ENCODE measurements at regions not wholly inside any gene's neighbourhood (a gene's known extent, or its start where the extent isn't known, plus 50 kb on each side); places are given as distances from the start of the nearest gene placed in this dataset.

- no peak for TF ChIP-seq ZNF33A (CRISPR knock-in tag; IDR thresholded peaks at IDR 0.05; ENCODE audit: borderline replicate concordance)
- TF ChIP-seq SKIL (CRISPR knock-in tag; IDR thresholded peaks at IDR 0.05; ENCODE audit: borderline replicate concordance) = no peak
- TF ChIP-seq HBP1 (CRISPR knock-in tag; IDR thresholded peaks at IDR 0.05; ENCODE audit: low read depth) = peak; percentile 62; the same call in 1 of the 2 replicates
- no peak for TF ChIP-seq ZNF780A (CRISPR knock-in tag; IDR thresholded peaks at IDR 0.05)
- TF ChIP-seq ZMYM3 (CRISPR knock-in tag; IDR thresholded peaks at IDR 0.05) = no peak
- TF ChIP-seq RBM39 (IDR thresholded peaks at IDR 0.05; ENCODE audit: low read depth, low read length, poor library complexity, severe bottlenecking) = peak; percentile 63
- peak; percentile 78; the same call in 1 of the 2 replicates for TF ChIP-seq YEATS4 (CRISPR knock-in tag; IDR thresholded peaks at IDR 0.05; ENCODE audit: borderline replicate concordance)
- TF ChIP-seq RCOR2 (CRISPR knock-in tag; IDR thresholded peaks at IDR 0.05) = no peak
- TF ChIP-seq ARHGAP35 (CRISPR knock-in tag; IDR thresholded peaks at IDR 0.05; ENCODE audit: borderline replicate concordance) = peak; percentile 89; the same call in 1 of the 2 replicates
- TF ChIP-seq XRCC5 (optimal IDR thresholded peaks at IDR 0.05; ENCODE audit: low read length) = peak; percentile 92
- no peak for TF ChIP-seq XBP1 (CRISPR knock-in tag; IDR thresholded peaks at IDR 0.05)
- TF ChIP-seq NR2F2 (IDR thresholded peaks at IDR 0.05; ENCODE audit: borderline replicate concordance, low read depth) = no peak
- TF ChIP-seq ZNF773 (CRISPR knock-in tag; IDR thresholded peaks at IDR 0.05; ENCODE audit: borderline replicate concordance) = no peak
- TF ChIP-seq KLF13 (CRISPR knock-in tag; IDR thresholded peaks at IDR 0.05) = no peak
- no peak for TF ChIP-seq ZBTB2 (CRISPR knock-in tag; IDR thresholded peaks at IDR 0.05; ENCODE audit: low read depth)
- TF ChIP-seq SMC3 (IDR thresholded peaks at IDR 0.05; ENCODE audit: low read length) = peak; percentile 24; the same call in 1 of the 2 replicates
- 0 out of 2 replicates have a peak, but pooled peaks have one; percentile 43 for TF ChIP-seq ZBTB10 (CRISPR knock-in tag; IDR thresholded peaks at IDR 0.05; ENCODE audit: borderline replicate concordance)
- TF ChIP-seq DPF2 (CRISPR knock-in tag; IDR thresholded peaks at IDR 0.05; ENCODE audit: borderline replicate concordance, low read depth) = no peak
- 0 out of 2 replicates have a peak, but pooled peaks have one; percentile 41 for TF ChIP-seq GTF2F1 (IDR thresholded peaks at IDR 0.05; ENCODE audit: low read length)
- TF ChIP-seq RARG (CRISPR knock-in tag; IDR thresholded peaks at IDR 0.05; ENCODE audit: low read depth) = no peak
- no peak for TF ChIP-seq ZNF30 (CRISPR knock-in tag; IDR thresholded peaks at IDR 0.05)
- TF ChIP-seq SATB2 (CRISPR knock-in tag; IDR thresholded peaks at IDR 0.05) = 0 out of 2 replicates have a peak, but pooled peaks have one; percentile 18
Observed at GRCh38 chr6:56843476-56844349, 111.2 kb upstream of the BEND6 start (continued).

Data from HepG2 (cell line).